Loucy (cell line): ENCODE measurements at regions not wholly inside any gene's neighbourhood (a gene's known extent, or its start where the extent isn't known, plus 50 kb on each side); places are given as distances from the start of the nearest gene placed in this dataset.

Experiments used
- EZH2phosphoT487 ChIP-seq: fragments of 200-600 bp; IDR thresholded peaks from 2 replicates; pipeline ENCODE4 v1.6.1; 2018; ENCODE audit warnings: antibody characterized with exemption, mild to moderate bottlenecking, moderate library complexity, borderline replicate concordance
- TF ChIP-seq, protein P1 (sequence below): fragments of 200-600 bp; sonication (generic); conservative IDR thresholded peaks from 2 replicates; pipeline ENCODE4 v1.5.1; 2014; ENCODE audit warnings: mild to moderate bottlenecking, antibody characterized with exemption, low read length

DNA sequence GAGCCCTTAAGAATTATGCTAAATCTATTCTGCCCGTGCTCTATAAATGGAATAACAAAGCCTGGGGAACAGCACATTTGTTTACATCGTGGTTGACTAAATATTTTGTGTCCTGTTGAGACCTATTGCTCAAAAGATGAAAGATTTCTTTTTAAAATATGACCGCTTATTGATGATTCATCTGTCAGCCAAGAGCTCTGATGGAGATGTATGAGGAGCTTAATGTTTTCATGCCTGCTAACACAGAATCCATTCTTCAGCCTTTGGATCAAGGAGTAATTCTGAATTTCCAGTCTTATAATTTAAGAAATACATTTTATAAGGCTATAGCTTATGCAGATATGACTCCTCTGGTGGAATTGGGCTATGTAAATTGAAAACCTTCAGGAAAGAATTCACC lies 271.3 kb upstream of the FAT4 start:
- TF ChIP-seq, protein P1, sequence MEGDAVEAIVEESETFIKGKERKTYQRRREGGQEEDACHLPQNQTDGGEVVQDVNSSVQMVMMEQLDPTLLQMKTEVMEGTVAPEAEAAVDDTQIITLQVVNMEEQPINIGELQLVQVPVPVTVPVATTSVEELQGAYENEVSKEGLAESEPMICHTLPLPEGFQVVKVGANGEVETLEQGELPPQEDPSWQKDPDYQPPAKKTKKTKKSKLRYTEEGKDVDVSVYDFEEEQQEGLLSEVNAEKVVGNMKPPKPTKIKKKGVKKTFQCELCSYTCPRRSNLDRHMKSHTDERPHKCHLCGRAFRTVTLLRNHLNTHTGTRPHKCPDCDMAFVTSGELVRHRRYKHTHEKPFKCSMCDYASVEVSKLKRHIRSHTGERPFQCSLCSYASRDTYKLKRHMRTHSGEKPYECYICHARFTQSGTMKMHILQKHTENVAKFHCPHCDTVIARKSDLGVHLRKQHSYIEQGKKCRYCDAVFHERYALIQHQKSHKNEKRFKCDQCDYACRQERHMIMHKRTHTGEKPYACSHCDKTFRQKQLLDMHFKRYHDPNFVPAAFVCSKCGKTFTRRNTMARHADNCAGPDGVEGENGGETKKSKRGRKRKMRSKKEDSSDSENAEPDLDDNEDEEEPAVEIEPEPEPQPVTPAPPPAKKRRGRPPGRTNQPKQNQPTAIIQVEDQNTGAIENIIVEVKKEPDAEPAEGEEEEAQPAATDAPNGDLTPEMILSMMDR = no peak
- TF ChIP-seq EZH2phosphoT487 = no peak
